ENCODE measurements at regions not wholly inside any gene's neighbourhood (a gene's known extent, or its start where the extent isn't known, plus 50 kb on each side); places are given as distances from the start of the nearest gene placed in this dataset.

DNA sequence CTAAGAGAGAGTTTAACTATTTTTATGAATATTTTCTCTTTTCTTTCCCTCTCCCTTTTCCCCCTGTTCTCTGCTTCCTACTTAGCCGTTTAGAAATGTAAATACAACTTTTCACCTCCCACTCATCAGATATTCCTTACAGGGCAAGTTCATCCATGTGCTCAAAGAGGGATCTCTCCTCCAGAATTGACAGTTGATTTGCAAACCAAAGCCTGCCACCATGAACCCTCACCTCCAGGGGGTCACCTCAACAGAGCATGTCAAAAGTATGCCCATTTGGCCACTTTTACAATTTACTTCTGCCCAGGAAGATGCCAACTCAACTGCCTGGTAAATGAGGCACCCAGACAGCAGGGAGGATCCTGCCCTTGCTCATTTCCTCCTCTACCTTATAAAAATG is 149.2 kb upstream of the GYPC start:
- TF ChIP-seq, protein P1, sequence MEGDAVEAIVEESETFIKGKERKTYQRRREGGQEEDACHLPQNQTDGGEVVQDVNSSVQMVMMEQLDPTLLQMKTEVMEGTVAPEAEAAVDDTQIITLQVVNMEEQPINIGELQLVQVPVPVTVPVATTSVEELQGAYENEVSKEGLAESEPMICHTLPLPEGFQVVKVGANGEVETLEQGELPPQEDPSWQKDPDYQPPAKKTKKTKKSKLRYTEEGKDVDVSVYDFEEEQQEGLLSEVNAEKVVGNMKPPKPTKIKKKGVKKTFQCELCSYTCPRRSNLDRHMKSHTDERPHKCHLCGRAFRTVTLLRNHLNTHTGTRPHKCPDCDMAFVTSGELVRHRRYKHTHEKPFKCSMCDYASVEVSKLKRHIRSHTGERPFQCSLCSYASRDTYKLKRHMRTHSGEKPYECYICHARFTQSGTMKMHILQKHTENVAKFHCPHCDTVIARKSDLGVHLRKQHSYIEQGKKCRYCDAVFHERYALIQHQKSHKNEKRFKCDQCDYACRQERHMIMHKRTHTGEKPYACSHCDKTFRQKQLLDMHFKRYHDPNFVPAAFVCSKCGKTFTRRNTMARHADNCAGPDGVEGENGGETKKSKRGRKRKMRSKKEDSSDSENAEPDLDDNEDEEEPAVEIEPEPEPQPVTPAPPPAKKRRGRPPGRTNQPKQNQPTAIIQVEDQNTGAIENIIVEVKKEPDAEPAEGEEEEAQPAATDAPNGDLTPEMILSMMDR (IDR thresholded peaks at IDR 0.05; ENCODE audit: low read depth, low read length, missing input control): no peak
- TF ChIP-seq, protein P2, sequence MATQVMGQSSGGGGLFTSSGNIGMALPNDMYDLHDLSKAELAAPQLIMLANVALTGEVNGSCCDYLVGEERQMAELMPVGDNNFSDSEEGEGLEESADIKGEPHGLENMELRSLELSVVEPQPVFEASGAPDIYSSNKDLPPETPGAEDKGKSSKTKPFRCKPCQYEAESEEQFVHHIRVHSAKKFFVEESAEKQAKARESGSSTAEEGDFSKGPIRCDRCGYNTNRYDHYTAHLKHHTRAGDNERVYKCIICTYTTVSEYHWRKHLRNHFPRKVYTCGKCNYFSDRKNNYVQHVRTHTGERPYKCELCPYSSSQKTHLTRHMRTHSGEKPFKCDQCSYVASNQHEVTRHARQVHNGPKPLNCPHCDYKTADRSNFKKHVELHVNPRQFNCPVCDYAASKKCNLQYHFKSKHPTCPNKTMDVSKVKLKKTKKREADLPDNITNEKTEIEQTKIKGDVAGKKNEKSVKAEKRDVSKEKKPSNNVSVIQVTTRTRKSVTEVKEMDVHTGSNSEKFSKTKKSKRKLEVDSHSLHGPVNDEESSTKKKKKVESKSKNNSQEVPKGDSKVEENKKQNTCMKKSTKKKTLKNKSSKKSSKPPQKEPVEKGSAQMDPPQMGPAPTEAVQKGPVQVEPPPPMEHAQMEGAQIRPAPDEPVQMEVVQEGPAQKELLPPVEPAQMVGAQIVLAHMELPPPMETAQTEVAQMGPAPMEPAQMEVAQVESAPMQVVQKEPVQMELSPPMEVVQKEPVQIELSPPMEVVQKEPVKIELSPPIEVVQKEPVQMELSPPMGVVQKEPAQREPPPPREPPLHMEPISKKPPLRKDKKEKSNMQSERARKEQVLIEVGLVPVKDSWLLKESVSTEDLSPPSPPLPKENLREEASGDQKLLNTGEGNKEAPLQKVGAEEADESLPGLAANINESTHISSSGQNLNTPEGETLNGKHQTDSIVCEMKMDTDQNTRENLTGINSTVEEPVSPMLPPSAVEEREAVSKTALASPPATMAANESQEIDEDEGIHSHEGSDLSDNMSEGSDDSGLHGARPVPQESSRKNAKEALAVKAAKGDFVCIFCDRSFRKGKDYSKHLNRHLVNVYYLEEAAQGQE (IDR thresholded peaks at IDR 0.05): no peak
- TF ChIP-seq JUND (IDR thresholded peaks at IDR 0.05): no peak
- TF ChIP-seq YY1 (IDR thresholded peaks at IDR 0.05): no peak
- no peak for TF ChIP-seq RAD21 (IDR thresholded peaks at IDR 0.05)
- TF ChIP-seq GABPA (IDR thresholded peaks at IDR 0.05 in 1 of 2, conservative IDR thresholded peaks at IDR 0.05 in 1 of 2): no peak
- TF ChIP-seq, protein P3, sequence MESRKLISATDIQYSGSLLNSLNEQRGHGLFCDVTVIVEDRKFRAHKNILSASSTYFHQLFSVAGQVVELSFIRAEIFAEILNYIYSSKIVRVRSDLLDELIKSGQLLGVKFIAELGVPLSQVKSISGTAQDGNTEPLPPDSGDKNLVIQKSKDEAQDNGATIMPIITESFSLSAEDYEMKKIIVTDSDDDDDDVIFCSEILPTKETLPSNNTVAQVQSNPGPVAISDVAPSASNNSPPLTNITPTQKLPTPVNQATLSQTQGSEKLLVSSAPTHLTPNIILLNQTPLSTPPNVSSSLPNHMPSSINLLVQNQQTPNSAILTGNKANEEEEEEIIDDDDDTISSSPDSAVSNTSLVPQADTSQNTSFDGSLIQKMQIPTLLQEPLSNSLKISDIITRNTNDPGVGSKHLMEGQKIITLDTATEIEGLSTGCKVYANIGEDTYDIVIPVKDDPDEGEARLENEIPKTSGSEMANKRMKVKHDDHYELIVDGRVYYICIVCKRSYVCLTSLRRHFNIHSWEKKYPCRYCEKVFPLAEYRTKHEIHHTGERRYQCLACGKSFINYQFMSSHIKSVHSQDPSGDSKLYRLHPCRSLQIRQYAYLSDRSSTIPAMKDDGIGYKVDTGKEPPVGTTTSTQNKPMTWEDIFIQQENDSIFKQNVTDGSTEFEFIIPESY (IDR thresholded peaks at IDR 0.05): no peak
- TF ChIP-seq FOXA2 (IDR thresholded peaks at IDR 0.05): no peak
- no peak for TF ChIP-seq TAF1 (conservative IDR thresholded peaks at IDR 0.05)
